Sigmoid colon (tissue), 6 donors: ENCODE measurements at regions not wholly inside any gene's neighbourhood (a gene's known extent, or its start where the extent isn't known, plus 50 kb on each side); places are given as distances from the start of the nearest gene placed in this dataset.

ENCODE experiments used
- DNase-seq: peaks from one replicate; pipeline ENCODE4 v3.0.0-alpha.2; 2019
- H3K27ac ChIP-seq, 4 donors: fragments of 200-600 bp; sonication (generic); one replicate each; pipeline ENCODE4 v1.5.1; 2016 to 2019; ENCODE audit warnings: mild to moderate bottlenecking in 1 of 4
- H3K27me3 ChIP-seq, 3 donors: fragments of 200-600 bp; sonication (generic); one replicate each; pipeline ENCODE4 v1.5.1; 2019; ENCODE audit warnings: mild to moderate bottlenecking in 1 of 3
- H3K36me3 ChIP-seq, 4 donors: fragments of 200-600 bp; sonication (generic); one replicate each; pipeline ENCODE4 v1.5.1; 2016 to 2019
- H3K4me1 ChIP-seq, 4 donors: fragments of 200-600 bp; sonication (generic); one replicate each; pipeline ENCODE4 v1.5.1; 2017 to 2019
- H3K4me3 ChIP-seq, 4 donors: fragments of 200-600 bp; sonication (generic); one replicate each; pipeline ENCODE4 v1.5.1; 2017 to 2019; ENCODE audit warnings: mild to moderate bottlenecking in 2 of 4, moderate library complexity in 1 of 4
- H3K9me3 ChIP-seq, 4 donors: fragments of 200-600 bp in 3 of 4; sonication (generic) in 3 of 4; one replicate each; pipeline versions ENCODE4 v1.5.1 to v1.6.1; 2013 to 2019
- CTCF ChIP-seq, 4 experiments: fragments of 450-650 bp in 3 of 4; fragments of 200-600 bp in 1 of 4; IDR thresholded peaks; one replicate each; pipeline ENCODE4 v1.5.1; 2016 to 2019; ENCODE audit warnings: antibody characterized with exemption in 4 of 4, mild to moderate bottlenecking in 3 of 4, moderate library complexity in 2 of 4
- EP300 ChIP-seq, 4 donors: sonication (generic); formaldehyde crosslinking; IDR thresholded peaks; one replicate each; pipeline ENCODE4 v1.6.1; 2017; ENCODE audit warnings: antibody characterized with exemption in 4 of 4
- POLR2A ChIP-seq, 2 donors: fragments of 450-650 bp; IDR thresholded peaks; one replicate each; pipeline ENCODE4 v1.6.1; 2016; ENCODE audit warnings: antibody characterized with exemption in 2 of 2, mild to moderate bottlenecking in 2 of 2, moderate library complexity in 2 of 2
- POLR2AphosphoS5 ChIP-seq, 4 donors: sonication (generic); formaldehyde crosslinking; IDR thresholded peaks; one replicate each; pipeline ENCODE4 v1.6.1; 2017; ENCODE audit warnings: antibody characterized with exemption in 4 of 4
- WGBS, 2 donors: extraction: QIAGEN DNeasy Blood & Tissue Kit; methylation state at CpG; one replicate each; pipeline ENCODE4 v1.1.7; 2013; 5-methylcytosine and 5-hydroxymethylcytosine counted together
- intact Hi-C: fragments of 100-400 bp; cut with DNase I; formaldehyde crosslinking; loops from one replicate; pipeline ENCODE4 v1.15.1; 2023
- donor health status: healthy with polysubstance abuse.
- donor health status: healthy.

DNA sequence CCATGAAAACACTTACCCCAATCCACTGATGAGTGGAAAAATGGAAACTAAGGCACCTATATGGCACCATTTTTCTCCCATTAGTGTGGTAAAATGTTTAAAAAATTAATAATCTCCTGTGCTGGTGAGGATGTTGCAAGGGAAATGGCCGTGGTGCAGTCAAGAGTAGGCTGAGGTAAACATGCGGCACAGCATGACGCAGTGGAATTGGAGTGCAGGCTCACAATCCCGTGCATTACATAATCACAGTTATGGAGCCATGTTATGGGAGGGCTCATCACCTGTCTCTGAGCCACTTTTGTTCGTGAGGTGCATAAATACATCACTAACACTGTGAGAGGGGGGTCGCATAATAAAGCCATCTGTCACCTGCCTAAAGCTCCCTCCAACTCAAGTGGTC lies 164.4 kb upstream of the XYLT1 start:
- 78 to 88% methylated on average over 6 of the region's 6 CpGs for WGBS, 2 donors
- Histone ChIP-seq H3K9me3 (no peaks in the 10 kb centered on the region), H3K27ac (no peak overlapping the region), H3K27me3 (peaks cover 0 to 11% (median 0%) of the 10 kb centered on the region in 3 donors), H3K4me1 (no peaks in the 10 kb centered on the region), H3K36me3 (no peaks in the 10 kb centered on the region), H3K4me3 (no peak overlapping the region)
- intact Hi-C loops: no loop called here
- TF ChIP-seq POLR2A (IDR thresholded peaks at IDR 0.05) (no peak), EP300 (IDR thresholded peaks at IDR 0.05) (no peak), POLR2AphosphoS5 (IDR thresholded peaks at IDR 0.05) (no peak), CTCF (IDR thresholded peaks at IDR 0.05) (no peak)
- no peak for DNase-seq

DNA sequence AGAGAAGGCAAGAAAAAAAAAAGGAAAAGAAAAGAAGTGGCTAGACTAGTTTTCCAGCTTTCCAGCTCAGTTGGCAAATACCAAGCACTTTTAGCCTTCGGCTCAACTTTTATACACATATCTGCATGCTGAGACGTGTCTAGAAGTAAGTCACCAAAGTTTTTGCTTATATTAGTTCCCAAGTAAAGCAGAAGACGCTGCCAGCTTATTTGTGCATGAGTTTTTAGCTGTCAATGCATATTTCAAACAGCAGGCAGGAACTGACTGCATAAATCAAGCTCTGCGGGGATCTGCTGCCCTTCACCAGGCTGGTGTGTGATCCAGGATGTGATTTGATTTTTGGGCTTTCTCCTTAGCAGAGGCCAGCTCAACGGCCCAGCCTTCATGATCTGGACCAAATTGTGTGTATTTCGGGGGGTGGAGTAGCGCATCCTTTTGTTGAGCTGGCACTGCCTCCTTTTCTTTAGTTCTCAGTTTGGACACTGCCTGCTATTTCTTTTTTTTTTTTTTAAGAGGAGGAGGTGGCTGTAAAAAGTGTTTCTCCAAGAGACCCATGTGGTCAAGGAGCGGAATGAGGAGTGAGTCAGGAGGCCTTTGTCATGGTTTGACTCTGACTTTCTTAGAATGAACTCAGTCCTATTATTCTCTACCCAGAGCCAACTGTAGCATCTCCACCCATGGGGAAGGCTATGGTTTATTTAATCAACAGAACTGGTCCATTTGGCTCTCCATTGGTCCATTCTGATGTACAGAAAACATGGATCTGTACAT lies 162.6 kb upstream of the XYLT1 start:
- Histone ChIP-seq H3K27me3 (peaks cover 0 to 11% (median 0%) of the 10 kb centered on the region in 3 donors), H3K4me1 (no peaks in the 10 kb centered on the region), H3K4me3 (no peak overlapping the region), H3K36me3 (no peaks in the 10 kb centered on the region), H3K27ac (no peak overlapping the region), H3K9me3 (no peaks in the 10 kb centered on the region)
- intact Hi-C loops: no loop called here
- no peak for DNase-seq
- TF ChIP-seq EP300 (IDR thresholded peaks at IDR 0.05) (no peak), CTCF (IDR thresholded peaks at IDR 0.05) (no peak), POLR2A (IDR thresholded peaks at IDR 0.05) (no peak)
- WGBS, 2 donors: 50 to 51% methylated on average over 8 of the region's 8 CpGs

GRCh38 chr16:17632667-17633066 lies 161.9 kb upstream of the XYLT1 start:
- TF ChIP-seq EP300 (IDR thresholded peaks at IDR 0.05) (no peak), POLR2AphosphoS5 (IDR thresholded peaks at IDR 0.05) (no peak), POLR2A (IDR thresholded peaks at IDR 0.05) (no peak), CTCF (IDR thresholded peaks at IDR 0.05) (no peak)
- DNase-seq: no peak
- Histone ChIP-seq H3K4me3 (no peak overlapping the region), H3K9me3 (peaks cover 0 to 1% (median under 1%) of the 10 kb centered on the region in 4 donors), H3K27ac (no peak overlapping the region), H3K4me1 (no peaks in the 10 kb centered on the region), H3K27me3 (peaks cover 0 to 11% (median 0%) of the 10 kb centered on the region in 3 donors), H3K36me3 (no peaks in the 10 kb centered on the region)
- intact Hi-C loops: no loop called here
- 70 to 71% methylated on average over 8 of the region's 8 CpGs for WGBS, 2 donors

DNA sequence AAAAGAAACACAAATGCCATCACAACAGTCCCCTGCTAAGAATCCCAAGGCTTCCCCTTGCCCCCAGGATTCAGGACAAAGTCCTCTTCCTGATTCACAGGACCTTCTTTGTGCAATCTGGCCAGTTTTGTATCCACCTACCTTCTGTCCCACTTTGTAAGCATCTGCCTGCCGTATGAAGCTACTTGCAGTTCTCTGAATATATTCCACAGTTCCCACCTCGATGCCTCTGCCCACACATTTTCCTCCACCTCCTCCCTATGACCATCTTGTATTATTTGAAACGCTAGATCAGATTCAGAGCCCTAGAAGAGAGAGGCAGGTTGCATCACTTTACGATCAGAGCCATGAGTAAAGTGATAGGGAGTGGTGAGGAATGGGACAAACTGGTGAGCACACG lies 159.2 kb upstream of the XYLT1 start:
- peaks cover 0 to 11% (median 7%) of the 10 kb centered on the region in 4 donors for H3K9me3 ChIP-seq
- TF ChIP-seq POLR2A (IDR thresholded peaks at IDR 0.05): no peak
- TF ChIP-seq POLR2AphosphoS5 (IDR thresholded peaks at IDR 0.05): no peak
- no peak for TF ChIP-seq EP300 (IDR thresholded peaks at IDR 0.05)
- no peak for TF ChIP-seq CTCF (IDR thresholded peaks at IDR 0.05)
- no peaks in the 10 kb centered on the region for H3K4me1 ChIP-seq
- H3K27me3 ChIP-seq: peaks cover 0 to 11% (median 0%) of the 10 kb centered on the region in 3 donors
- WGBS, 2 donors: 58 to 81% methylated on average over 5 of the region's 5 CpGs
- no peak overlapping the region for H3K4me3 ChIP-seq
- no peak overlapping the region for H3K27ac ChIP-seq
- DNase-seq: no peak
- intact Hi-C loops: no loop called here
- H3K36me3 ChIP-seq: no peaks in the 10 kb centered on the region
